ENCODE measurements at regions not wholly inside any gene's neighbourhood (a gene's known extent, or its start where the extent isn't known, plus 50 kb on each side); places are given as distances from the start of the nearest gene placed in this dataset.

DNA sequence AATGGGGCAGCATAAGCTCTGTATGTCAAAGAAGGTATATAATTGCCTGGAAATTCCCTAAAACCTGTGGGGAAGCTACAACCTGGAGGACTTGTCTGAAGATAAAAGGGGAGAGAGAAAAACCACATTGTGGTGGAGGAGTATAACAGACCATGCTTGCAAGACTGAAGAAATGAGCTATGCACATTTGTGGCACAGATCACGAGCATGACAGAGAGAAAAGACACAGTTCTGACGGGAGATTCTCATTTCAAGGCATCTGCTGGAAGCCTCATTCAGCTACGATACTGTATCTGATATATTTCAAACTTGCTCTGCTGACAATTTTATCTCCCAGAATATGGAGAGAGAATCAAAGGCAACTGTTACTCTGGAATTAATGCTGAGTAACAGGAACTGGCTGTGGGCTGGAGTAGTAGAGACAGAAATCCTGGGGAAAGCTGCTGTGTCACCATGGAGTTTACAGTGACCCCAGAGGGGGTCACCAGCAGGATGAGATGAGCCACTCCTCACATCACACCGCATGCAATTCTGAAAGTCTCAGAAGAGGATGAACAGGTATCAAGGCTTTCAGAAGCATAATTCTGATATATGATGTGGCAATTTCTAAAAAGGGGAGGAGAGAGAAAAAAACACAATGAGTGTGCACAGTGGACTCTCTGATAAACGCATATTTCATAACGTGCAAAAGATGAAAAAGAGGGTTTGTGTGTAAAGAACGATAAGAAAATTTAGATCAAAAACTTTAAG, 528.8 kb downstream of the IRX1 start:
- no peak for DNase-seq (ENCODE audit: low read depth)

DNA sequence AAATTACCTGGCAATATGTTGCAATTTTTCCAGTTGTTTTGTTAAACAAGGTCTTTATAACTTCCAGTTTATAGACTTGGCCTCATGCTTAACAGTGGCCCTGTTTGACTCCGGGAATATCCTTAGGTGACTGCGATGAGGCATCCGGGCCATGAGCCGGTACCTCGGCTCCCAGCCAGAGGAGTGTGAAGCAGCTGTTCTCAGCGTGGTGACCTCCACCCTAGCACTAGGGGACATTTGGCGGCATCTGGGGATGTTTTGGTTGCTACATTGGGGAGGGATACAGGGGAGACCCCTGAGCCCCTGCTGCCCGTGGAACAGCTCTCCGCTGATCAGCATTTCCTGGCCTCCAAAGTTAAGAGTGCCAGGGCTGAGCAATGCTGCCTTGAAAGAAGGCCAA, 533.4 kb downstream of the IRX1 start:
- no peak for DNase-seq (ENCODE audit: low read depth)

DNA sequence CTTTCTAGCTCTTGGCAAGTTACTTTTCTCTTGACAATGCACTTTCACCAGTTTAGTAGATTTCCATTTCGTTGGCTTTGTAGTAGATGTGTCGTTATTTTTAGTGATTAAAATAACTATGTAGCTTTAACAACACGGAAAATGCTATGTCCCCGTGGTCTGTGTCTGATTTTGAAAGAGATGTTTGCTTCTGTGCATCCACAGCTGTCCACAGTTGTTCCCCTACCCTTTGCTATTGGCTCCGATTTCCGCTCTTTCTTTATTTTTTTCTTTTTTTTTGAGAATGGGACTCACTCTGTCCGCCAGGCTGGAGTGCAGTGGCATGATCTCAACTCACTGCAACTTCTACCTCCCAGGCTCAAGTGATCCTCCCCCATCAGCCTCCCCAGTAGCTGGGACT, 533.9 kb downstream of the IRX1 start:
- no peak for DNase-seq (ENCODE audit: low read depth)

DNA sequence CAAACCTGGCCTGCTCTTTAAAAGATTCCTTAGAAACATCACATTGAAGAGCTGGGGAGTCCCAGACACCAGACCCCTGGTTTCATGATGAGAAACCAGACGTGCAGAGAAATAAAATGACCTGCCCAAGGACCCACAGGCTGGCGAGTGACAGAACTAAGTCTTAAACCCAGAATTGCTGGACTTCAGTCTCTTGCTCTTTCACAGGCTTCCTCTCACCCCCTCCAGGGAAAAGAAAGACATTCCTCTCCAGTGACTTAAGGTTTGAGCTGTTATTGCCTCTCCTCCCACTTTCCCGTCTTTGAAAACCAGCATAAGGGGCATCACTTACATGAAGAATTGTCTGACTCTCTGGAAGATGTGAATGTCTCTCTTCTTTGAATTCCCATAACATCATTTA, 535.2 kb downstream of the IRX1 start:
- DNase-seq (ENCODE audit: low read depth), result no peak

DNA sequence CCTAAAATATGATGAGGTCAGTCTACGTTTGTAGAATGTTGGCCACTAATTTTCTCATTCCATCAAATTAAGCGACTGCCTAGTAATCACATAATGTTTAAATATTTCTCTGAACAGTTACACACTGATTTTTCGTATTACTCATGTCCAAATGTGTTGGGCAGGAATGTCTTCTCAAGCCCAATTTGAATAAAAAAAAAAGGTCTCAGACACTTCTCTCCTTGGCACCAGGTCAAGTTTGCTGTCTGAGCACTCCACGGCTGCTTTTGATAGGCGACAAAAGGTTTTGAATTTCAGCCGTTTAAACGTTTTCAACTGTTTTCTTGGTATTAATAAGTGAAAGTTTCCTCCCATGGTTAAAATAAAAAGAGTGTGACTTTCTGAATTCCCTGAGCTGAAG, 542.1 kb downstream of the IRX1 start:
- no peak for DNase-seq (ENCODE audit: low read depth)

DNA sequence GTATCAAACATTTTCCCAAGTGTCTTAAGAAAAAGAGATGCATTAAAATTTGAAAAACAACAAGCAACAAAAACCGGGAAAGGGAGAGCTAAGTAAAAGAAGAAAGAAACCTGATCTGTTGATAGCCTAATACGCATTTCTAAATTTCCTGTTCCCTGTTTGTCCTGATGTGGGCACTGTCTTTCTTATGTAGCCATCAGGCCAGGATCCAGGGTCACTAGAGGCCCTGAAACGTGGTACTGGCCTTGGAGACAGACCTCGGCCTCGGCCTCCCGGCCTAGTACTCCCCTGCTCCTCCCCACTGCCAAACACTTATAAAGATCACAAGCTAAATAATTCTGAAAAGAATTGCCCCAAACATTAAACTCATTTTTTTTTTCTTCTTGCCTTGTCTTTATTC, 547.2 kb downstream of the IRX1 start:
- no peak for DNase-seq (ENCODE audit: low read depth)

DNA sequence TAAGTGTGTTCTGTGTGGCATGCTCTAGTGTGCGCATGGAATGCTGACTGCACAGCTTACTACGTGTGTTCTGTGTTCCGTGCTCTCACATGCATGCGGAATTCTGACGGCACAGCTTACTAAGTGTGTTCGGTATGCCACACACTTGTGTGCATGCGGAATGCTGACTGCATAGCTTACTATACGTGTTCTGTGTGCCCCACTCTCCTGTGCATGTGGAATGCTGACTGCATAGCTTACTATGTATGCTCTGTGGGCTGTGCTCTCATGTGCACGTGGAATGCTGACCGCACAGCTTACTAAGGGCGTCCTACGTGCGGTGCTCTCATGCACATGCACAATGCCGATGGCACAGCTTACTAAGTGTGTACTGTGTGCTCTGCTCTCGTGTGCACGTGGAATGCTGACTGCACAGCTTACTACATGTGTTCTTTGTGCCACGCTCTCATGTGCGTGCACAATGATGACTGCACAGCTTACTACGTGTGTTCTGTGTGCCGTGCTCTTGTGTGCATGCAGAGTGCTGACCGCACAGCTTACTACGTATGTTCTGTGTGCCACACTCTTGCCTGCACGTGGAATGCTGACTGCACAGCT, 548.9 kb downstream of the IRX1 start:
- no peak for DNase-seq (ENCODE audit: low read depth)

DNA sequence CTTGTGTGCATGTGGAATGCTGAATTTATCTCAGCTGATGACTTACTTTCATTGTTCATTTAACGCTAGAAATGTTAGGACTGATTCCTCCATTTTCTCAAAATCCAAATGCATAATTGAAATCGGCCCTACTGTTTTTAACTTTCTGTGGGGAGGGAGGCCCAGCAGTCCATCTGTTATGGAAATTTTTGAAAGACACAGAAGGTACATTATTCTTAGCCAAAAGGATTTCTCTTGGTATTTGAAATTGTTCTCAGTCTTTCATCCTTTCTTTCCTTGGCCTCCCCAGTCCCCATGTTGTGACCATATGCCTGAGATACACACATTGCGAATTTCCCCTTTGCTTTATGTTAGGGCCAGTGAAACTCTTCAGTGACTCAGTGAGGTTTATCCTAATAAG, 549.9 kb downstream of the IRX1 start:
- DNase-seq (ENCODE audit: low read depth), result no peak

DNA sequence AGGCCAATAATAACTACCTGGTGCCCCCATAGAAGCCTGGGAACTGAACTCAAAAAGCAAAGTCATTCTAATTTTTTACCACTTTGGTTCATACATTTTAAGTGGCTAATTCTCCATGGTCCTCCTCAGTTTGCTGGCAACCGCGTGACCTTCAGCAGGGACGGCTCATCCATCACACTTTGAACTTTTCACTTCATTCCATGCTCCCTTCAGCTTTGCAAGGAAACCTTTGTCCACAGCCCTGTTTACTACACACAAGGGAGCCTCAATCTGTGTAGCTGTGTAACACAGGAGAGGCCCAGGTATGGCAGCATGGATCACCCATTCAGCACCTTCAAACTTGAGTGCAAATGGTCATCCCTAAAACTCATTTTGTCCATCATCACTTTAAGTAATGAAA, 552.4 kb downstream of the IRX1 start:
- DNase-seq (ENCODE audit: low read depth), result no peak

DNA sequence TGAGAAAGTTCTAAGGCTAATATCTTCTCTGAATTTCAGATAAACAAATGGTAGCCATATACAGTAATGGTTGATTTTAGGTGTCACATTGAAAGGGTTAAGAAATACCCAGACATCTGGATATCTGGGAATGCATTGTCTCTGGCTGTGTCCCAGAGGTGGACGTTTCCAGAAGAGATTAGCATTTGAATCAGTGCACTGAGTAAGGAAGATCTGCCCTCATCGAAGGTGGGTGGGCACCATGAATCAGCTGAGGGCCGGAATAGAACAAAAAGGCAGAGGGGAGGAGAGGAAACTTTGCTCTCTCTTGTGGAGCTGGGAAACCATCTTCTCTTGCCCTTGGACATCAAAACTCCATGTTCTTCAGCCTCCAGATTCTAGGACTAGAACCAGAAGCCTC, 554.4 kb downstream of the IRX1 start:
- DNase-seq (ENCODE audit: low read depth), result no peak

DNA sequence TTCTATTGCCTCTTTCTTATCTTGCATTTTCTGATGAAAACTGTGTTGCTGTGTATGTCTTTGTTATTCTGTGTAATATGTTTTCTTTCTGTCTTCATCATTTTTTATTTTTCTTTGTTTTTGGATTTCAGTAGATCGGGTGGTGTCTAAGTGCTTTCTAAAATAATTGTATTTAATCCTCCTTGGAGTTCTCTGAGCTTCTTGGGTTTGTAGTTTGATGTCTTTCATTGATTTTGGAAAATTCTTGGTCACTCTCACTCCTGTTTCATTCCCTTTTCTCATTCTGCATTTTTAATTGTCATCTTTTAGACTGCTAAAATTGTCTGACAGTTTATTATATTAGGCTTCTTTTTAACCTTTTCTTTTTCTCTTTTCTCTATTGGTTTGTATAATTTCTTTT, 560.5 kb downstream of the IRX1 start:
- DNase-seq (ENCODE audit: low read depth), result no peak

DNA sequence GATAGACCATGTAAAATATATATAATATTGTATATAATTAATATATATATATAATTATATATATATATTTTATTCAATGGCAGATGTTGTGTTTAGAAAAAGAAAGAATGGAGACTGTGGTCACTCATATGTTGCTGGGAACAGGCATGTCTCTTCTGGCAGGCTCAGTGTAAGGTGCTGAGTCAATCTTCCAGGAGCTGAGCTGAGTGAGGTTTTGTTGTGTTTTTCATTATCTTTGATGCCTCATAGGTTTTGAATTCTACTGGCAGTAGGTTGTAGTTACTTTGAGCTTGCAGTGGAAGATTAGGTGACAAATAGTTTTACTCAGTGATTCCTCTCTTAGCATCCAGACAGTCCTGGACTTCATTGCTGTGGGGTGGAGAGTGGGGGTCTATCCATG, 561.3 kb downstream of the IRX1 start:
- no peak for DNase-seq (ENCODE audit: low read depth)

DNA sequence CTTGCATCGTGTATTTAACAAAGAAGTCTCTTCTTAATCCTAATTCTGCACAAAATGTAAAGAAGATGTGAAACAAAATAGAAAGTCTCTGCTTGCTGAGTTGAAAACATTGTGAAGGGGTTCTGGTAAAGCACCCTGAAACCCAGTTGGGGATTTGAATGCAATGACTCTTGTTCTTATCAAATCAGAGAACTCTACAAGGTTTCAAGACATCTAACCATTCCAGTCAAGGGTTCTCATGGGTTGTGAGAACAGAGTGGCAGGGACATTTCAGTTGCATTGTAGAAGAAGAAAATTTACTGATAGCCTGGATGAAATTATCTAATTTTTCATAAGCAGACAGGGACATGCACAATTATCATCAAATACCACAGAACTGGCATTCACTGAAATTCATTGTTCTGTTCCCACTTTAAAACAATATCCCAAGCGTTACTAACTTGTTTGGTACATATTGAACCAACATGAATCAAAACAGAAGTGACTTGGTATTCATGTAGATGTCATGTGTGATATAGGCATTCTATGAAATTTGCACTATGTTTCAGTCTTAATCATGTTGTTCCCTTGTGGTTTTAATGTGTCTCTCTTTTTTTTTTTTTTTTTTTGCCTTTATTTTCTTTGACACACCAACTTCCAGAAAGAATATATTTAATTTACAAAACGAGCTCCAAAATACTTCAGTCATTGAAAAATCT, 563.3 kb downstream of the IRX1 start:
- DNase-seq (ENCODE audit: low read depth), result no peak

DNA sequence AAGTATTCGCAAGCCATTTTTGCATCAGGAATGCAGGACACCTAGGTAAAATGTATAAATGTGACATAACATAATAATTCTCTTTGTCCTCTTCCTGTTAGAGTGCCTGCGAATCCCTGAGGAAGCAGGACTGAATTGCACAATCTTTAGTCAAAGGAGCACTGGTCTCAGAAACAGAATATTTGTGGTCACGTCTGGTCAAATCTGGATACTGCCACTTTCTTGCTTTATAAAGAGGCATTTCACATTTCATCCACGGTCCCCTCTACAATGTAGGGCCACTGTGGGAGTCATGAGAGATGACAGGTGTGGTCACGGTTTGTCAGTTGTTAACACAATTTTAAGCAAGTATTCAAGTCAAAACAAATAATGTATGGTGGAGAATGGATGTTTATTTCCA, 564.0 kb downstream of the IRX1 start:
- DNase-seq (ENCODE audit: low read depth), result no peak

DNA sequence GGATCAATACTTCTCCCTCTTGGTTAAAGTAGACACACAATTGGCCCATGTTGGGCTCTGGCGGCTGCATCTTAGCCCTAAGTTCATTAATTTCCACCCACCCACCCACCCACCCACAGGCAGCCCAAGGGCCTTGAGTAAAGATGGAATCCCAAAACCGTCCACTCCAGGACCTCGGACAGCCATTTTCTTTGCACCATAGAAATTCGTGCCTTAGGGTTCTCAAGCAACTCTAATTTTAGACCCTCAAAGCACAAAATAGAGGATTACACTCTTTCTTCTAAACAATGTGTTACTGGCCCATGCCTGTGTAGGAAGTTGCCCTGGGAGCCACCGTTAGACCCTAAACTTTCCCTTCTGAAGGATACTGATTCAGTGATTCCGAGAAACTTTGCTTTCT, 568.5 kb downstream of the IRX1 start:
- DNase-seq (ENCODE audit: low read depth), result no peak

DNA sequence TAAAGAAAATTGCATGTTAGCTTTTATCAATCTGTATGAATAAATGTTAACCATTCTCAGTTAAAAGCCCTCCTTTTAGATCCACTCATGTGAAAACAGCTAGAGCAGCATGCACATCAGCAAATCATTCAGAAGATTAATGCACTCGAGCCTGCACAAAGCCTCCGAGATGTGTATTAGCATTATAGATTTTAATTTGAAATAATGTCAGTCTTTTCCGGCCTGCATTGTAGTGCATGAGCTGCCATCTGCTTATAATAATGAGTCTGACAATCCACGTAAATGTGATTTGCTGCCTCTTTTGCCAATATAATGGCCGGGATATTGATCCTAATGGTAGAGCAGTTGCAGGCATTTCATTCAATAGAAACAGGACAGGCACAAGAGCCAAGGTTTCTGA, 585.1 kb downstream of the IRX1 start:
- DNase-seq (ENCODE audit: low read depth), result no peak

DNA sequence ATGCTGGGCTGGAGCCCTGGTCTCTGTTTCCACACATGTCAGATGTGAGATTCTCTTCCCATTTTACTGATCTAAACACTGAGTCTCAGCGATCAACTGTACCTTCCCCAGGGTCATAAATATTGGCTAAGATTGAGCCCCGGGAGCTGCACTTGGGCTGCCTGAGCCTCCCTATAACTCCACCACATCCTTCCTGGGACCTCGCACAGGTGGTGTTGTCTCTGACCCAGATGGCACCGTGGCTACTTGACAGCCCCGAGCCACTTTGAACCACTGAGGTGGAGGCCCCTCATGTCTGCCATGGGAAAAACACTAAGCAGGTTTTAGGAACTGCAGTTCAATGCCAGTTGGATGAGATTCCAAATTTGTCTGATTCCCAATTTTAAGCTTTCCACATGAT, 586.5 kb downstream of the IRX1 start:
- no peak for DNase-seq (ENCODE audit: low read depth)

DNA sequence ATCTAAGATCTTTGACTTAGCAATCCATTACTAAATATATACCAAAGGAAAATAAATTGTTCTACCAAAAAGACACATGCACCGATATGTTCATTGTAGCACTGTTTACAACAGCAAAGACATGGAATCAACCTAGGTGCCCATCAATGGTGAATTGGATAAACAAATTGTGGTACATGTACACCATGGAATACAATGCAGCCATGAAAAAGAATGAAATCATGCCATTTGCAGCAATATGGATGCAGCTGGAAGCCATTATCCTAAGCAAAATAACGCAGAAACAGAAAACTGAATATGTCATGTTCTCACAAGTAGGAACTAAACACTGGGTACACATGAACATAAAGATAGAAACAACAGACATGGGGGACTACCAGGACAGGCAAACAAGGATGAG, 589.5 kb downstream of the IRX1 start:
- DNase-seq (ENCODE audit: low read depth), result no peak

DNA sequence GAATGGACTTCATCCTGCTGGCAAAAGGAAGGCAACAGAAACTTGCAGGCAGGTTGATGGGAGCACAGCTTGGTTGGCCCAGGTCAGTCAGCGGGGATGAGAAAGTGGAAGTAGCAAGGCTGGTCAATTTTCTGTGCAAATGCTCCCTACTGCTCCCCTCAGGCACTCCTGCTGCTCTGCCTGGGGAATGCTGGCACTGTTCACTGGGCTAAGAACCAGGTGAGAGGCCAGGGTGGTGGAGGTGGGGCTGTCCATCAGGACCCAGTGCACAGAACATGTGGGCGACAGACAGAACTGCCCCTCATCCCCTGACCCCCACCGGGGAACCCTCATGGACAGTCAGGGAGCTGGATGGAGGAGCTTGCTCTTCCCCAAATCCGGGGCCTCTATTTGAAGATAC, 593.1 kb downstream of the IRX1 start:
- DNase-seq (ENCODE audit: low read depth), result no peak

DNA sequence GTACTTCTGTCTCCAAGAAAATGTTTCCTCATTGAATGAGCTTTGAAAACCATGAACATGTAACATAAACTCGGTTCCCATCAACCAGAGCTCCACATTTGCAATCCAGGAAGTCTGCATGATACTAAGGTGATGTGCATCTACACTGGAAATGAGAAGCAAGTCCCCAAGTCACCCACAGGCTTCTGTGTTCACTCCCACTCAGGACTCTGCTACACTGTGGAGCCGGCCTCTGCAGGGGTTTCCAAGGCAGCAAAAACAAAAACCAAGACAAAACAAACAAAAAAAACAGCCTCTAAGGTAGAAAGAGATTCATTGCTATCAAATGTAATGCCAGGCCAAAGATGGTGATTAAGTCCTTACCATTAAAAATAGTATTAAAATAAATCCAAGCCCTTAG, 593.7 kb downstream of the IRX1 start:
- DNase-seq (ENCODE audit: low read depth), result no peak

DNA sequence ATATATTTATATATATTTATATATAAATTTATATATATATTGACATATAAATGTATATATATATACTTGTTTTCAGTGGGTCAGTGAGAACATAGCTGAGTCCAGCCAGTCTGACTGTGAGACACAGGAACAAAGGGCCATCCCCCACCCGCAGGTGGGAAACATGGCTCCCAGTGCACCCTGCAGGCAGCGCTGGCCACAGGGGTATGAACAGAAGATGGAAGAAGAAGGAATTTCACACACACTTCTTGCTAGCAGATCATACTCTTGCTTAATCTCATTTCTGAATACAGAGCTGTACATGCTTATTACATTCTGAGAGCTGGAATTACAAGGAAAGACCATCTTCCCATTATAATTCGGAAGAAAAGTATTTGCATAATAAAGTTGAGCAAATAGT, 595.4 kb downstream of the IRX1 start:
- no peak for DNase-seq (ENCODE audit: low read depth)

DNA sequence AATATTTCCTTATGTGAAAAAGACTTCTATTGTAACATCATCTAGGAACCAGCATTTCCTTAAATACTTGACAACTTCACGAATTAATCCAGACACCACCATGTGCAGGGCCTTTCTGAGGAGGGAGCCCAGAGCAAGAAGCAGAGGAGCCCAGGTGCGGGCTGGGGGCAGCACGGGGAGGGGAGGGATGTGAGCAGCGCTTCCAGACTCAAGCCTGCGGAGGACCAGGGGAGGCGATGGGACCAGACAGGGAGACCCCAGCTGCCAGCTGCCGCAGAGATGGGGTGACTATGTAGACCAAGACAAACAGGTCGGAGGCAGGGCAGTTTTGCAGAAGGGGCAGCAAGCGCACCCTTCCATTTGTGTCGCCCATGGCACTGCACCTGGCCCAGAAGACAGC, 596.1 kb downstream of the IRX1 start:
- no peak for DNase-seq (ENCODE audit: low read depth)

DNA sequence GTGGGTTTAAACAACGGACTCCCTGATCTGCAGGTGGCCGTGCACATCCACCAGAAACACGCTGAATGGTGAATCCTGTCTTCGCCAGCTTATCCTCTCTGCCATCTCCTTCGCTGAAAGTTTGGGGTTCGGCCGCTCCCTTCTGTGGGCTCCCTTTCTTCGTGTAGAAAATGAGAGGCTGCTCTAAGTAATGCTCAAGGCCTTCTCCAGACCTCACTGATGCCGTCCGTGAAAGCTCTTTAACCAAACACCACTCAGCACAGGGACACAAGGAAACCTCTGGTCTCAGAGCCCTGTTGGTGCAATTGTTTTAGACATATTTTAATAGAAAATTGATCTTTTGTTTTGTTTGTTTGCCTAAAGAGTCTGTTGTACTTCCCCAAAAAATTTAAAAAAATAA, 596.5 kb downstream of the IRX1 start:
- no peak for DNase-seq (ENCODE audit: low read depth)

DNA sequence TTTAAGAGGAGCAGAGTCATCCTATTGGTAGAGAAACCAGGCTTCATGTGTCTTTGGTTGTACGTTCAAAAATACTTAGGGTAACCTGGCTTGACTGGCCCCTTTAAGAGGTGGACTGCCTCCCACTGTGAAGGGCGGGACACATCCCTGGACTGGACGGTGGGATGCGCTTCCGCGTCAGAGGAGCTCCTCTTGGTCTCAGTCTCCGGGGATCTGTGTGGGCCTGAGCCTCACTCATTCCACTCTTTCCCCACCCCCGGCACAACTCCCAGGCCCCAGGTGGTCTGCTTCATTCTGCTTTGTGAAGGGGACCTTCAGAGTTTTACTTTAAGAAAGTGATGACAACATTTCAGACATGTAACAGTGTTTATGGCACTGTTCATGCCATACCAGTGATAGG, 601.1 kb downstream of the IRX1 start:
- no peak for DNase-seq (ENCODE audit: low read depth)
